Fibroblast of the aortic adventitia (primary cell): ENCODE measurements at regions not wholly inside any gene's neighbourhood (a gene's known extent, or its start where the extent isn't known, plus 50 kb on each side); places are given as distances from the start of the nearest gene placed in this dataset.

Experiments used
- DNase-seq: peaks from one replicate; pipeline ENCODE4 v3.0.0-alpha.2; 2010; ENCODE audit warnings: low read depth
- H3K4me3 ChIP-seq: 2 replicates; pipeline ENCODE4 v1.5.1; 2011; ENCODE audit warnings: low read depth, mild to moderate bottlenecking, control low read depth, low read length, moderate library complexity
- TF ChIP-seq, protein P1 (sequence below): IDR thresholded peaks from 2 replicates; pipeline ENCODE4 v1.5.1; 2011; ENCODE audit warnings: mild to moderate bottlenecking, low read length, control low read depth, inconsistent platforms; ENCODE audit not compliant: insufficient read depth

DNA sequence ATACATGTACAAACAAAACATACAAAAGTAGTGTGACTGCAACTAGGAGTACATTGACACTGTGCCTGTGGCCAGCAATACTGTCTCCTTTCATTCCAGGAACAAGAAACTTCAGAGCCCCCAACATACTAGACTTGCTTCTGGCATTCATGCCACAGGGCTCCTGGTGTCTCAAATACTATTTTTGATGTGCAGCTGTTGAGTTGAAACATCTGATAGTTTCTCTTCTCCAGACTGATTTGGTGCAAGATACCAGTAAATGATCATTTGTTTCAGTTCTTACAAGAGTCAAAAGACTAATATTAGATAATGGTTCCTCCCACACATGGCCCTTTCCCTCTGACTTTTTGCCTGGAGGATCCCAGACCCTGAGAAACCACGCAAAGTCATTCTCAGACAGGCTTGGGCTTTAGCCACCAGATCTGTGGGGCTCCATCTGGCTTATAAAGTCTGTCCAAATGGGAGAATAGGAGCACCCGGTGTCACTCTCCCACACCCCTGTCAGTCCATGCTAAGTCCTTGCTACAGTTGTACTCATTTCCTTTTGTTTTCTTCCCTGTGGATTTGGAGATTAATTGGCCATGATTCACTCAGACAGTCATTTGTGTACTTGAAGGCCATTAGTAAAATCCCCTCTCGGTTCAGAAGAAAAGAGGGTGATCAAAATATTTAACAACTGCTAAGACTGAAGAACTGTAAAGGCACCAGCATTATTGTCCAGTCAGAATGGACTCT is 163.5 kb upstream of the RUNX1 start:
- H3K4me3 ChIP-seq = no peak overlapping the region
- TF ChIP-seq, protein P1, sequence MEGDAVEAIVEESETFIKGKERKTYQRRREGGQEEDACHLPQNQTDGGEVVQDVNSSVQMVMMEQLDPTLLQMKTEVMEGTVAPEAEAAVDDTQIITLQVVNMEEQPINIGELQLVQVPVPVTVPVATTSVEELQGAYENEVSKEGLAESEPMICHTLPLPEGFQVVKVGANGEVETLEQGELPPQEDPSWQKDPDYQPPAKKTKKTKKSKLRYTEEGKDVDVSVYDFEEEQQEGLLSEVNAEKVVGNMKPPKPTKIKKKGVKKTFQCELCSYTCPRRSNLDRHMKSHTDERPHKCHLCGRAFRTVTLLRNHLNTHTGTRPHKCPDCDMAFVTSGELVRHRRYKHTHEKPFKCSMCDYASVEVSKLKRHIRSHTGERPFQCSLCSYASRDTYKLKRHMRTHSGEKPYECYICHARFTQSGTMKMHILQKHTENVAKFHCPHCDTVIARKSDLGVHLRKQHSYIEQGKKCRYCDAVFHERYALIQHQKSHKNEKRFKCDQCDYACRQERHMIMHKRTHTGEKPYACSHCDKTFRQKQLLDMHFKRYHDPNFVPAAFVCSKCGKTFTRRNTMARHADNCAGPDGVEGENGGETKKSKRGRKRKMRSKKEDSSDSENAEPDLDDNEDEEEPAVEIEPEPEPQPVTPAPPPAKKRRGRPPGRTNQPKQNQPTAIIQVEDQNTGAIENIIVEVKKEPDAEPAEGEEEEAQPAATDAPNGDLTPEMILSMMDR = no peak
- no peak for DNase-seq

GRCh38 chr21:35211782-35212181 is 162.7 kb upstream of the RUNX1 start:
- no peak for DNase-seq
- H3K4me3 ChIP-seq = no peak overlapping the region
- TF ChIP-seq, protein P1 = no peak

GRCh38 chr21:35210093-35210492 is 161.0 kb upstream of the RUNX1 start:
- no peak overlapping the region for H3K4me3 ChIP-seq
- TF ChIP-seq, protein P1 = no peak
- no peak for DNase-seq

DNA sequence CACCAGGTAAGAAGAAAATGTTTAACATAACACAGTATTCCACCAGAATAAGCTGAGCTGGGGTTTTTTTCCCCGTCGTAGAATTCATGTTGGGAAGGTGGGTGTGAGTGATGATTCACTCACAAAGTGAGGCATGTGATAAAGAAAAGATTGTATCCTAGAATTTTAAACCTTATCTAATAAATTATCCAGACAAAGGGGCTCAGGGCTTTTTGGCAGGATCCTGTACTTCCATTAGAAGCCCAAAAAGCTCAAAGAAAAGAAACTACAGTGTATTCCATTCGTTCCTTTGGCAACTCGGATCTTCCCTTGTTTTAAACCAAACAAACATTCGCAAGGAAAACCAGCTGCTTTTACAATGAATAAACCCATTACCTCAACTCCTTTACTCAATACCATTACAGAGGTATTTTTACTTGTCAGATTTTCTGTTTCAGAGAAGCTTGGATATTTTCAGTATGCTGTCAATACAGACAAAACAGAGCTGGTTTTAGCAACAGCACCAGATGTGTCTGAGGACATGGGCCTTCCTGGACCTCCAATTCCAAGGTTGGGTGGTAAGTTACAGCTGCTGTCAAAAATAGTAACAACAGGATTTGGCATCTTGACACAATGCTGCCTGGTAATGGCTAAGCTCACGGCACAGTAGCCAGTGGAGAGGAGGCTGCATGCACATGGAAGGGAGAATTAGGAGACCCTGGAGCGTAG is 159.9 kb upstream of the RUNX1 start:
- DNase-seq = peak; percentile 93
- H3K4me3 ChIP-seq = no peak overlapping the region
- TF ChIP-seq, protein P1 = no peak

- DNase-seq = no peak
These were observed 159.0 kb upstream of the RUNX1 start for GRCh38 chr21:35208104-35208503.

GRCh38 chr21:35207322-35207721 is 158.2 kb upstream of the RUNX1 start:
- no peak for DNase-seq
- TF ChIP-seq, protein P1 = no peak
- no peak overlapping the region for H3K4me3 ChIP-seq

More at GRCh38 chr21:35208104-35208503, 159.0 kb upstream of the RUNX1 start:
- H3K4me3 ChIP-seq = no peak overlapping the region
- TF ChIP-seq, protein P1 = no peak
